K562 (cell line): ENCODE measurements at regions not wholly inside any gene's neighbourhood (a gene's known extent, or its start where the extent isn't known, plus 50 kb on each side); places are given as distances from the start of the nearest gene placed in this dataset.

Experiments
- CTCF ChIP-seq, 3 experiments: IDR thresholded peaks in 2 of 3; conservative IDR thresholded peaks in 1 of 3; 2 replicates each; pipeline ENCODE4 v1.5.1; 2011 to 2012; ENCODE audit warnings: low read length in 3 of 3, mild to moderate bottlenecking in 3 of 3, control low read depth in 2 of 3, improper control_type of control experiment in 1 of 3, inconsistent platforms in 1 of 3, low read depth in 1 of 3, mixed read lengths in 1 of 3, moderate library complexity in 1 of 3; ENCODE audit not compliant: insufficient read depth in 2 of 3
- GTF3C2 ChIP-seq: IDR thresholded peaks from 3 replicates; pipeline ENCODE4 v1.6.1; 2011; ENCODE audit warnings: borderline replicate concordance, mild to moderate bottlenecking, moderate library complexity; ENCODE audit not compliant: insufficient read length; ENCODE audit errors: extremely low read depth
- KDM1A ChIP-seq, 2 experiments: fragments of 450-650 bp; IDR thresholded peaks; 2 replicates each; pipeline ENCODE4 v1.6.1; 2016; ENCODE audit warnings: mild to moderate bottlenecking in 2 of 2
- MEF2A ChIP-seq: IDR thresholded peaks from 2 replicates; pipeline ENCODE4 v1.6.1; 2011; ENCODE audit warnings: low read depth, mild to moderate bottlenecking, low read length, moderate library complexity; ENCODE audit not compliant: control insufficient read depth
- NFIC ChIP-seq: fragments of 450-650 bp; IDR thresholded peaks from 2 replicates; pipeline ENCODE4 v1.6.1; 2017; ENCODE audit warnings: mild to moderate bottlenecking, inconsistent platforms
- POLR2A ChIP-seq: fragments of 450-650 bp; conservative IDR thresholded peaks from 2 replicates; pipeline ENCODE4 v1.6.1; 2016
- RBM22 ChIP-seq: fragments of 200-400 bp; formaldehyde crosslinking; IDR thresholded peaks from 2 replicates; pipeline ENCODE4 v1.6.1; 2018; ENCODE audit warnings: low read length, low read depth; ENCODE audit not compliant: poor library complexity, severe bottlenecking
- RFX5 ChIP-seq: IDR thresholded peaks from 2 replicates; pipeline ENCODE4 v1.6.1; 2011; ENCODE audit warnings: low read depth, mild to moderate bottlenecking, improper control_type of control experiment, low read length
- TSHZ1 ChIP-seq: fragments of 250-450 bp; sonication (Bioruptor Pico); IDR thresholded peaks from 2 replicates; pipeline ENCODE4 v1.4.0; 2020; ENCODE audit warnings: mild to moderate bottlenecking, moderate library complexity
- ZC3H11A ChIP-seq: IDR thresholded peaks from 2 replicates; pipeline ENCODE4 v1.6.1; 2012; ENCODE audit warnings: low read depth, low read length, improper control_type of control experiment
- ZNF639 ChIP-seq, 2 experiments: fragments of 200-800 bp in 1 of 2; sonication (Bioruptor generic) in 1 of 2; sonication (generic) in 1 of 2; formaldehyde crosslinking in 1 of 2; IDR thresholded peaks in 1 of 2; conservative IDR thresholded peaks in 1 of 2; 2 replicates each; pipeline versions ENCODE4 v1.5.0 to v1.6.1; 2016 to 2020; ENCODE audit warnings: missing compliant biosample characterization in 1 of 2, missing genetic modification characterization in 1 of 2, missing genetic modification reagents in 1 of 2
- ZNF830 ChIP-seq: fragments of 250-450 bp; sonication (Bioruptor Pico); IDR thresholded peaks from 2 replicates; pipeline ENCODE4 v1.5.0; 2021; ENCODE audit warnings: mild to moderate bottlenecking
- ZSCAN29 ChIP-seq: fragments of 450-650 bp; IDR thresholded peaks from 2 replicates; pipeline ENCODE4 v1.6.1; 2017
- TF ChIP-seq, protein P1 (sequence below): fragments of 450-650 bp; IDR thresholded peaks from 2 replicates; pipeline ENCODE4 v1.6.1; 2016

DNA sequence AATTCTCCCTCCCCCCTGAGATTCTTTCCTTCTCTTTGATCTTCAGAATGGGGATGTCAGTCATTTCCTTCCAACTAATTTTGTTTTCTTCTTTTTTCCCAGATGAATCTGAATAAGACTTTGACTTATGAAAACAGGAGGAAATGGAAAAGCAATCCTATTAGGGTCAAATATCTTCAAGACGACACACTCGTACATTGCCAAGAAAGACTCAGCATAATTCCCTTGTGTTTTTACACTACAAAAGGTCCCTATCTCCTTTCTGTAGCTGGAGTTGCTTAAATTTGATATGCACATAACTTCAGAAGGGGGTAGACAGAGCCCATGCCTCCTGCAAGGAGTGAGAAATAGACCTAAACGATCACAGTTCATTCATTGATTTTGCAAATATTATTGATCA, 230.3 kb upstream of the RBBP8 start:
- TF ChIP-seq RBM22 (no peak), MEF2A (no peak), GTF3C2 (no peak), RFX5 (no peak), POLR2A (no peak), ZNF639 (CRISPR knock-in tag; conservative IDR thresholded peaks at IDR 0.05 in 1 of 2, IDR thresholded peaks at IDR 0.05 in 1 of 2) (no peak), NFIC (no peak), ZSCAN29 (no peak), TSHZ1 (CRISPR knock-in tag) (no peak), ZNF830 (CRISPR knock-in tag) (no peak), KDM1A (IDR thresholded peaks at IDR 0.05) (no peak), ZC3H11A (no peak), CTCF (IDR thresholded peaks at IDR 0.05 in 2 of 3, conservative IDR thresholded peaks at IDR 0.05 in 1 of 3; ENCODE audit: insufficient read depth in 2 of 3, low read depth in 1 of 3, low read length in 3 of 3) (no peak)
- TF ChIP-seq, protein P1, sequence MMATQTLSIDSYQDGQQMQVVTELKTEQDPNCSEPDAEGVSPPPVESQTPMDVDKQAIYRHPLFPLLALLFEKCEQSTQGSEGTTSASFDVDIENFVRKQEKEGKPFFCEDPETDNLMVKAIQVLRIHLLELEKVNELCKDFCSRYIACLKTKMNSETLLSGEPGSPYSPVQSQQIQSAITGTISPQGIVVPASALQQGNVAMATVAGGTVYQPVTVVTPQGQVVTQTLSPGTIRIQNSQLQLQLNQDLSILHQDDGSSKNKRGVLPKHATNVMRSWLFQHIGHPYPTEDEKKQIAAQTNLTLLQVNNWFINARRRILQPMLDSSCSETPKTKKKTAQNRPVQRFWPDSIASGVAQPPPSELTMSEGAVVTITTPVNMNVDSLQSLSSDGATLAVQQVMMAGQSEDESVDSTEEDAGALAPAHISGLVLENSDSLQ = no peak
